ENCODE measurements at regions not wholly inside any gene's neighbourhood (a gene's known extent, or its start where the extent isn't known, plus 50 kb on each side); places are given as distances from the start of the nearest gene placed in this dataset.
"Not testable (repeated sequence)": the region's sequence is repeated elsewhere in the genome, so short reads cannot be mapped to it uniquely, and the experiment has no call there.

- DNase-seq, result peak; percentile 45
Observed at GRCh38 chr12:69028941-69029729, 96.2 kb upstream of the CPM start.

GRCh38 chr12:69030321-69030720 lies 97.3 kb upstream of the CPM start:
- DNase-seq, result no peak

- DNase-seq, result no peak
Observed at GRCh38 chr12:69036533-69036932, 103.6 kb upstream of the CPM start.

GRCh38 chr12:69036999-69037398 lies 104.0 kb upstream of the CPM start:
- DNase-seq, result no peak

- DNase-seq, result no peak
Observed at GRCh38 chr12:69039911-69040310, 106.9 kb upstream of the CPM start.

GRCh38 chr12:69042557-69042956 lies 109.6 kb upstream of the CPM start:
- no peak for DNase-seq

GRCh38 chr12:69042970-69043369 lies 110.0 kb upstream of the CPM start:
- DNase-seq, result no peak

- no peak for DNase-seq
Observed at GRCh38 chr12:69044887-69045286, 111.9 kb upstream of the CPM start.

GRCh38 chr12:69045430-69045829 lies 112.5 kb upstream of the CPM start:
- no peak for DNase-seq

- DNase-seq, result no peak
Observed at GRCh38 chr12:69046363-69046762, 113.4 kb upstream of the CPM start.

GRCh38 chr12:69046920-69047319 lies 113.9 kb upstream of the CPM start:
- DNase-seq, result no peak

GRCh38 chr12:69047990-69048389 lies 115.0 kb upstream of the CPM start:
- no peak for DNase-seq

- not testable (repeated sequence) for DNase-seq
Observed at GRCh38 chr12:69049855-69050254, 116.9 kb upstream of the CPM start.

- peak; percentile 90 for DNase-seq
Observed at GRCh38 chr12:69052613-69053408, 119.8 kb upstream of the CPM start.

- DNase-seq, result no peak
Observed at GRCh38 chr12:69054343-69055056, 121.5 kb upstream of the CPM start.

GRCh38 chr12:69055280-69055679 lies 122.3 kb upstream of the CPM start:
- no peak for DNase-seq

- no peak for DNase-seq
Observed at GRCh38 chr12:69055706-69056105, 122.7 kb upstream of the CPM start.

GRCh38 chr12:69056743-69057515 lies 124.0 kb upstream of the CPM start:
- DNase-seq, result peak; percentile 70

GRCh38 chr12:69057742-69058141 lies 124.8 kb upstream of the CPM start:
- no peak for DNase-seq

- peak; percentile 94 for DNase-seq
Observed at GRCh38 chr12:69059465-69060457, 126.8 kb upstream of the CPM start.

GRCh38 chr12:69061574-69061973 lies 128.6 kb upstream of the CPM start:
- no peak for DNase-seq

Data from fibroblast of skin of right biceps (primary cell).